ENCODE measurements at regions not wholly inside any gene's neighbourhood (a gene's known extent, or its start where the extent isn't known, plus 50 kb on each side); places are given as distances from the start of the nearest gene placed in this dataset.
"Not testable (repeated sequence)": the region's sequence is repeated elsewhere in the genome, so short reads cannot be mapped to it uniquely, and the experiment has no call there.

DNA sequence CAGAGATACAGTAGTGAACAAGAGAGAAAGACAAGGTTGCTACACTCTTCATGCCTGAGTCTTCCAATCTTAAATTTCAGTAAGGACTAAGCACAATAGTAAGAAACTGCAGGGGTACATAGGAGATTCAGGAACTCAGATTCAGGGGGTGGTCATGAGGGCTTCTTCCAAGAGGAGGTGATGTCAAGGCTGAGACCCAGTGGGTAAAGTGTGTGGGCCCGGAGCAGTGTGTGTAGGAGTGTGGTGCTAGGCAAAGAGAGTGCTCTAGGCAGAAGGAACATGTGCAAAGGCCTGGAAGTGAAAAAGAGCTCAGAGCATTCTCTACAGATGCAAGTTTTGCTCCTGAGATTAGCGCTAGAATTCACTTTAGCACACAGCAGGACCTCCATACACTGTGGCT, 102.9 kb upstream of the SPATA12 start:
- DNase-seq (ENCODE audit: extremely low read depth, low read depth), result no peak

DNA sequence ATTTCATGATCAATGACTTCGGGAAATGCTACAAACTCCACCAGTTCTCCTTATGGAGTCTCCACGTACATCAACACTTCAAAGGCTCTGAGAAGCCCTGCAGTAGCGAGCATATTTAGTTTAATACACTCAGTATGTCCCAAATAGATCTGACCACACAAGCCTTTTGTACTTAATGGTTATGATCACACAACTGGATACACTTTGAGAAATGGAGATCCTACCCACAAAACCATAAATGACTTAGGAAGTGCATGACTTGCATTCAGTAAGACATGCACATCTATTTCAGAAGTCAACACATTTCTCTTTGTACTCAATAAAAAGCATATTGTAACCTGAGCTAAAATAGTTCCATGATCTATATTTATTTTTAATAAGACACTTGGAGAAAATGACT, 103.6 kb upstream of the SPATA12 start:
- no peak for DNase-seq (ENCODE audit: extremely low read depth, low read depth)

DNA sequence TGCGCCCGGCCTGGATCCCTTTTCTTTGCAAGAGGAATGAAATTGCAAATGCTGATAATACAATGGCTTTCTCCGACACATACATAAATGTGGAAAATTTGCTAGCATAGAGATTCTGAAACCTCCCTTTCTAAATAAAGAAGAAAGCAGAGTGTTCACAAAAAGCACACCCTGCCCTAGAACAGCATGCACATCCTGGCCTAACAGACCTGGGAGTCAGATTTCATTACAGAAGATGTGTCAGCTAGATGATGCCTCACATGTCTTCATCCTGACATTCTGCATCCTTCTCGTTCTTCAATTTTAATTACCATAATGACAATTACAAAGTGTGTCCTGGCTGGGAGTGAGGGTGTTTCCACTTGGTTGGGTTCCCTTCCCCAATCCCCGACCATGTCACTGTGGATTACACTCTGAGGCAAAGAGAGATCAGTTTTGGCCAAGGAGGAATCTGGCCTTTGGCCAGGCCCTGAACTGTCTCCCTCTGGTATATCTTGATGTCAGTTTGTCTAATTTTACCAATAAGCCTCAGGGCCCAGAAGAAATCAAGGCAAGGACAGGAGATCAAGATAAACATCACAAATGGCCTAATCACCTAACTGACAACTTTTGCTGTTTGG, 104.9 kb upstream of the SPATA12 start:
- no peak for DNase-seq (ENCODE audit: extremely low read depth, low read depth)

DNA sequence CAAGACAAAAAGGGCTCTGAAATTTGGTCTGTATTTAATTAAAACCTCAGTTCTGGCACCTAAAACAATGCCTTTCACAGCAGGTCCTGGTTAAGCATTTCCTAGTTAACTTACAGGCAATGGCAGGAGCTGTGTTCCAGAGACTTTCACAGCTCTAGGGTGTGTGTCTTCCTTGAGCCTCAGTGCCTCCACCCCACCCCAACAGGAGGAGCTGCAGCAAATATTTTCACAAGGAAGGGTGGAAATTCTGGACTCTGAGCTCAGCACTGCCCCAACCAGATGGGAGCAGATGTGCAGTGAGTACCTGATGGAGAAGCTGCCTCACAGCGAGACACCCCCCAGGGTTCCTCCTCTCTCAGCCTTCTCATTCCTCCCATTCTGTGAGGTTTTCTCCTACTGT, 106.3 kb upstream of the SPATA12 start:
- DNase-seq (ENCODE audit: extremely low read depth, low read depth), result no peak

DNA sequence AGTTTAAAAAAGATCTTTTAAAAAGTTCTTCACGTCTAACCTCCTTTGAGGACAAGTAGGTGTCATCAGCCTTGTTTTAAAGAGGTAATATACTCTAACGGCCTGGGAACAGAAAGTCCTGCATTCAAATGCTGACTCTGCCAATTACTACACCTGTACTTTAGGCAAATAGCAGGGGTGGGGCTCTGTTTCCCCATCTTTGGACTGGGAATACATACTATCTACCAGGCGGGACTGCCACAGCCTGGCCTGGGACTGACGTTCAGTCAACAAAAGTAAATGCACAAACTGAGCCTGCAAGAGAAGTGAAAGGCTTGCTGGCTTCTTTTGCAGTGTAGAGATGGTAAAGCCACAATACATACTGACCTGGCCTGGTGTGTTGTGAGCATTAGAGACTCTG, 107.6 kb upstream of the SPATA12 start:
- no peak for DNase-seq (ENCODE audit: extremely low read depth, low read depth)

DNA sequence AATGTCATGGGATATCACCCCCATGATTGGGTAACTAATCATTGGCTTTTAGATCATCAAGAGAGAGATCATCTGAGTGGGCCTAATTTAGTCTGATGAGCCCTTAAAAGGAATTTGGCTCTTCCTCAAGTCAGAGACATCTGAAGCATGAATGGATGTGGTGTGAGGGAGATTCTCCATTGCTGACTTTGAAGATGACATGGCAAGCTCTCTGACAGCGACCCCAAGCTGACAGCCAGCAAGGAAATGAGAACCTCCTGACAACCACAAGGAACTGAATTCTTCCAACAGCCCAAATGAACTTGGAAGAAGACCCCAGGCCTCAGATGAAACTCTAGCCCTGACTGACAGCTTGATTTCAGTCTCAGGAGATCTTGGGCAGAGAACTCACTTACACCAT, 108.4 kb upstream of the SPATA12 start:
- no peak for DNase-seq (ENCODE audit: extremely low read depth, low read depth)

DNA sequence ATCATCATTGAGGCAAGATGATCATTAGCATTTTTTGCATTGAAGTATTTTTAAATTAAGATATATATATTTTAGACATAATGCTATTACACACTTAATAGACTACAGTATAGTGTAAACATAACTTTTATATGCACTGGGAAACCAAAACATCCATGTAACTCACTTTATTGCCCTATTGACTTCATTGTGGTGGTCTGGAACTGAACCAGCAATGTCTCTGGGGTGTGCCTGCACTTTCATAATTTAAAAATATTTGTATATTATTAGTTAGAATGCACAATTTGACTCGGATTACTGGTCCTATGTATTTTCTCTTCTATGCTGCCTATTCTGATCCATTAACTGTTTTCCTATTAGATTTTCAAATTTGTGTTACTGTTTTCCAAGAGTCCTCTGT, 109.1 kb upstream of the SPATA12 start:
- no peak for DNase-seq (ENCODE audit: extremely low read depth, low read depth)

DNA sequence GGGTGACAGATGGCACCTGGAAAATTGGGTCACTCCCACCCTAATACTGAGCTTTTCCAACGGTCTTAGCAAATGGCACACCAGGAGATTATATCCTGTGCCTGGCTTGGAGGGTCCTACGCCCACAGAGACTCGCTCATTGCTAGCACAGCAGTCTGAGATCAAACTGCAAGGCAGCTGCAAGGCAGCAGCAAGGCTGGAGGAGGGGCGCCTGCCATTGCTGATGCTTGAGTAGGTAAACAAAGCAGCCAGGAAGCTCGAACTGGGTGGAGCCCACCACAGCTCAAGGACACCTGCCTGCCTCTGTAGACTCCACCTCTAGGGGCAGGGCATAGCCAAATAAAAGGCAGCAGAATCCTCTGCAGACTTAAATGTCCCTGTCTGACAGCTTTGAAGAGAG, 115.1 kb upstream of the SPATA12 start:
- not testable (repeated sequence) for DNase-seq (ENCODE audit: extremely low read depth, low read depth)

DNA sequence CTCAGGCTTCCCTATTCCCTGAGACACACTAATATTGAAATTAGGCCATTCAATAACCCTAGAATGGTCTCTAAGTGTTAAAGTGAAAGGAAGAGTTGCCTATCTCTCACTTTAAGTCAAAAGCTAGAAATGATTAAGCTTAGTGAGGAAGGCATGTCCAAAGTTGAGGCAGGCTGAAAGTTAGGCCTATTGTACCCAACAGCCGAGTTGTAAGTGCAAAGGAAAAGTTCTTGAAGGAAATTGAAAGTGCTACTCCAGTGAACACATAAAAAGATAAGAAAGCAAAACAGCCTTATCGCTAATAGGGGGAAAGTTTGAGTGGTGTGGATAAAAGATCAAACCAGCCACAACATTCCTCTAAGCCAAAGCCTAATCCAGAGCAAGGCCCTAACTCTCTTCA, 117.9 kb upstream of the SPATA12 start:
- no peak for DNase-seq (ENCODE audit: extremely low read depth, low read depth)

DNA sequence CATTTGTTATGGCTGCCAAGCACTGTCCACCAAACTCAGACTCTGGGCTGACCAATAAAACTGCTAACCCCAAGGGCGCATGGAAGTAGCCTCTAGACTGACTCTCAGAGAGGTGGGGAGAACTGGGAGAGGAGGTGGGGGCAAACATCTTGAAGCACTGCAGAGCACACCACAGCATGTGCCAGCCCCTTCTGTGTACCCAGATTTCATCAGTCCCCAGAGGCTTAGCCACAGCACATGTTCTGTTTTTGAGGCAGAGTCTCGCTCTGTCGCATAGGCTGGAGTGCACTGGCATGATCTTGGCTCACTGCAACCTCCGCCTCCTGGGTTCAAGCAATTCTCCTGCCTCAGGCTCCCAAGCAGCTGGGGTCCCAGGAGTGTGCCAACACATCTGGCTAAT, 119.5 kb upstream of the SPATA12 start:
- no peak for DNase-seq (ENCODE audit: extremely low read depth, low read depth)

DNA sequence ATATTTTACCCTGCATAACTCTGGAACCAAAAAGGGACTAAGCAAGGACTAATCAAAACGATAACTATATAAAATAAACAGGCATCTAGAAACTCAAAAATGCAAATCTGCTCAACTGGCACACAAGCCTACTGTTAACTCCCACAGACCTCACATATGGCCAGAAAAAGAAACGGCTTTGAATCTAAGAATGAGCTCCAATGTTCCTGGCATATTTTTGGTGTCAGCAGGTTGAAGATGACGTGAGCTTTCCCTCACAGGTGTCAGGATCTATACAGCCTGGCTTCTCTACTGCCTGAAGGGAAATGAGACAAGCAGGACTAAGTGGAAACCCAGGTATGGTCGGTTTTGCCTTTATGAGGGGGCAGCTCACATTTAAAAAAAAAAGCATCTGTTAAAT, 120.1 kb upstream of the SPATA12 start:
- DNase-seq (ENCODE audit: extremely low read depth, low read depth), result no peak

DNA sequence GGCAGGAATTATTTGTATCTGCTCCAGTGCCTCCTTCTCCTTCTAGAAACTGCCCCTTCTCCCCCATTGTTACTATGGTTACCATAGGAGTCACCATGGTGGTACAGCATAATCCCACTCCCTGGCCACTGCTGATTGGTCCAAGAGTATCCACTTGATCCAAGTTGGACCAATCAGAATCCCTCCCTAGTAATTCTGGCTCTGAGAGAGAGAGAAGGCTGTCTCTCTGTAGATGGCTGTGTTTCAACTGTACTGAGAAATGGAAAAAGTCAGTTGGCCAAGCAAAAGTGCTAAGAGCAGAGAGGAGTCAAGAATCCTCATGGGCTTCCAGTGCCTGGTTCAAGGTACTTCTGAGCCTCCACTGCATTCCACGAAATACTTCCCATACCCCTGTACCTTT, 120.6 kb upstream of the SPATA12 start:
- no peak for DNase-seq (ENCODE audit: extremely low read depth, low read depth)

DNA sequence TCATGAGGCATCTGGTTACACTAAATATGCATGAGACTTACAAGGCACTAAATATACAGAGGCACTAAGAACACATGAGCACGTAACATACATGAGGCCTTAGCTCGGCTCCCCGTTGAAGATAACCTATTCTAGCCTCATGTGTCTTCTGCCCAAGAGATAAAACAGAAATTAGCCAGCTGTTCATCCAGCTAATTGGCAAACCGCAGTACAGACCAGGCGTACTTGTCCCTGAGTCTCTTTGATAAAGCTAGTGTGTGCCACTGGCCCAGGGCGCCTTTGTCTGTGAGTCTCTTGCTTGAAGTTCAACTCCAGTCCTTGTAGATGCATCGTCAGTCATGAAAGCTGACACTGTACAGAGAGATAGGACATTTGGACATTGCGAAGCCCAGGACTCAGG, 121.9 kb upstream of the SPATA12 start:
- no peak for DNase-seq (ENCODE audit: extremely low read depth, low read depth)

DNA sequence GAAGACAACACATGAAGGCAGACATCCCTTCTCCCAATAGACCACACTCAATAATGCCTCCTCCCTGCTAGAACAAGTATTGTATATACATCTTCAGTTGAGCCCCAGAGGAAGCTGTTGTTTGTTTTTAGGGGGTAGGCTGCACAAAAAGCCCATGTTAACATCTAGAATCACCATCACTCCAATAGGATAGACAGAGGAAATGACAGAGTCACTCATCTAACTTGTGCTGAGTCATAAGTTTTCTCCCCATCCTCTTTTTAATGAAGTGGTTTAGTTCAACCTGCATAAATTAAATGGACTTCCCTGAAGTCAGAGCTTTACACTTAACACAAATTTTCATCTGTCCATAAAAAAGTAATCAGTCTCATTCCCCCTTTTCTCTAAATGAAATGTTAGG, 122.9 kb upstream of the SPATA12 start:
- no peak for DNase-seq (ENCODE audit: extremely low read depth, low read depth)

DNA sequence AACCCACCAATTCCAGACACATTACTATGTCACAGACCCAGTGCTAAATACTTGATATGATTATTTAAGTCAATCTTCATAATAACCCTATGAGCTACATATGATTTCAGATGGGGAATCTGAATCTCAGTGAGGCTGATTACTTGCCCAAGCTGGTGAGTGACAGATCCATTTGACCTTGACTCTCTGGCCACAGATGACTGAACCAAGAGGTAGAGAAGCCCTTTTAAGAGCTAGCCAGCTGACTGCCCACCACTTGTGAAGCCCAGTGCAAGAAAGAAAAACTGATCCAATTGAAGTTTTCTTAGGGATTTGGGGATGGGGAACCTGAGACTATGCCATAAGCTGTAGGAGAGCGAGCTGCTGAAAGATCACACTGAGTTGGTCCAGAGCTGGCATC, 124.7 kb upstream of the SPATA12 start:
- no peak for DNase-seq (ENCODE audit: extremely low read depth, low read depth)

DNA sequence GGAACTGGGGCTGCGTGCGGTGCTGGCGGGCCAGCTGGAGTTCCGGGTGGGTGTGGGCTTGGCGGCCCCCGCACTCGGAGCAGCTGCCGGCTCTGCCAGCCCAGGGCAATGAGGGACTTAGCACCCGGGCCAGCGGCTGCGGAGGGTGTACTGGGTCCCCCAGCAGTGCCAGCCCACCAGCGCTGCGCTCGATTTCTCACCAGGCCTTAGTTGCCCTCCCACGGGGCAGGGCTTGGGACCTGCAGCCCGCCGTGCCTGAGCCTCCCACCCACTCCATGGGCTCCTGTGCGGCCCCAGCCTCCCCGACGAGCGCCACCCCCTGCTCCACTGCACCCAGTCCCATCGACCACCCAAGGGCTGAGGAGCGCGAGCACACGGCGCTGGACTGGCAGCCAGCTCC, 126.0 kb upstream of the SPATA12 start:
- not testable (repeated sequence) for DNase-seq (ENCODE audit: extremely low read depth, low read depth)

DNA sequence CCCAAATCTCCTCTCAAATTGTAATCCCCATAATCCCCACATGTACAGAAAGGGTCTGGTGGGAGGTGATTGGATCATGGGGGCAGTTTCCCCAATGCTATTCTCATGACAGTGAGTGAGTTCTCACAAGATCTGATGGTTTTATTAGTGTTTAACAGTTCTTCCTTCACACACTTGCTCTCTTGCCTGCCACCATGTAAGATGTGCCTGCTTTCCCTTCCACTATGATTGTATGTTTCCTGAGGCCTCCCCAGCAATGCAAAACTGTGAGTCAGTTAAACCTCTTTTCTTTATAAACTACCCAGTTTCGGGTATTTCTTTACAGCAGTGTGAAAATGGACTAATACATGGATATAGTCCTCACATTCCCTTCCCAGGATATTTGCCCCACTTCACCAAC, 126.7 kb upstream of the SPATA12 start:
- DNase-seq (ENCODE audit: extremely low read depth, low read depth), result no peak

DNA sequence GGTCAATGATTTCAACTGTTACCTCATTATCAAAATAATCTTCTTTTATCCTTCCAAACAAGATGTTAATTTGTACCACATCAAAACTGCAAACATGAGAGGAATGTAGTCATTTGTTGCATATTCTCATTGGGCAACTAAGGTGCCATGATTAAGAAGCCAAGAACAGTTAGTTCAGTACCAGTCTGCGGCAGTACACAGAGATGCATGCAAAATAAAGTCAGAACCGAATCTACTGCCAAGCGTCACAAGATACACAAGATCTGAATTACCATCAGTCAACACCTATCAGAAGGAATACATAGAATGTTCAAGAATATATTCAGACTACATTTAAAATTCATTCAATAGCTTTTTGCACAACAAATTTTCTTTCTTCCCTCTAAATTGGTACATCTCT, 127.6 kb upstream of the SPATA12 start:
- no peak for DNase-seq (ENCODE audit: extremely low read depth, low read depth)

DNA sequence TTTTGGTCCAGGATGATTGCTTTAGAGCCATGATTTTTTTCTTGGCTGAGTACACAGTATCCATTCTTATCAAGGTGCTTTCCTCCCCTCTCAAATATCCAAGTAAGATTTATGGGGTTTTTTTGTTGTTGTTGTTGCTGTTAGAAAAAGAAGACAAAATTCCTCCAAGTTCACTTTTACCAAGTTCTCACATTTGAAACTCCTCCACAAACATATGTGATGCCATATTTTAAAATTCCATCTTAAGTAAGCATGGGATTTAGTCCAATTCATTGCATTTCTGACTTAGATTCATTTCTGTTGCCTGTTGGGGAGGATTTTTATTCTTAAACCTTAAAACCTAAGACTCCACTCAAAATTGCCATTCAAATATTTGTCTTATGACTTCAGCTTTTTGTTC, 128.6 kb upstream of the SPATA12 start:
- DNase-seq (ENCODE audit: extremely low read depth, low read depth), result no peak

DNA sequence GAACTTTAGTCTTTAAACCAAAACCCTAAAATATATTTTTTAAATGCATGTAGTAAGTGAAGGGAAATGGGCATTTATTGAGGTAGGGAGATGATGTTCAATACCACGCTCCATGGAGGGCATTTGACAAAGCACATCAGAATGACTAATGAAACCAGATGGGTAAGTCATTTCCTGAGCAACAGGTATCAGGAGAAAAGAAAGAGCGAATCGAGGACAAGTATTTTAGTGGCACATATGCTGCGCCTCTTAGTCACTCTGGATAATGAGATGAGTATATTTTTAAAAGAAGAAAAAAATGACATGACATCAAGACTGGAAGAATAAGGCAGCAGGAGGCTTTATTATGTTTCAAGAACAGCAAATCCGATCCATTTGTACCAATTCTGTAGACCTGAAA, 129.0 kb upstream of the ARHGEF3 start:
- no peak for DNase-seq (ENCODE audit: extremely low read depth, low read depth)

DNA sequence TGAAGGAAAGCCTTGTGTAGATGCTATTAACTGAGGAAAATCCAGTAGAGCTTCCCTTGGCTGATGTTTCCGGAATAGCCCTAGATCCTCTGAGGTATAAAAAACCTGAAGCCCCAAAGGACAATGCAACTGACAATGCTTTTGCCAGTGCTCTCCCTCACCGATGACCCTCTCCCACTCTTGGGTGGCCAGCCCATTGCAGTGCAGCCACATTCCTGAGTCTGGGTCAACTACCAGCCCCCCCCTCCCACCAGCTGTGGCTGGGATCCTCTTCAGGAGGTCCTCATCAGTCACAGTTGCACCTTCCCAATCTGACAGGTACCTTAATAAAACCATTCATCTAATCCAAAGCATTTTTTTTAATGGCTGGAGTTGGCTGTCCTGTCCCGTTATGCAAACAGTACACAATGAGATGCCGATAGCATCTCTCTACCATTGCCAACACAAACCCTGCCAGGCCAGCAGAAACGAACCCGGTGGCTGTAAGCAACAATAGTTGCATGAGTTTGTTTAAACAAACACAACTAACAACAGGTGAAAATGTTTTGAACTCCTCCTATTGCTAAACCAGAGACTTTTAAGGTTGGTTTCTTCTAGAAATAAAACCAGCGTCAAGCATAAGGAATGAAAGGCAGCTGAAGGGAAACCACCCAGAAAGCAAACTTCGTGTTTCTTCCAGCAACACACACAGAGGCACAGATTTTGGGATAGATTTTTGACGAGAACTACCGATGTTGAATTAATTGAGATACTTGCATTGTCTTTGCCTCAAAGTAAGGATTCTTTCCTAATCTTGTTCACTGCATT, 128.3 kb upstream of the ARHGEF3 start:
- DNase-seq (ENCODE audit: extremely low read depth, low read depth), result no peak

DNA sequence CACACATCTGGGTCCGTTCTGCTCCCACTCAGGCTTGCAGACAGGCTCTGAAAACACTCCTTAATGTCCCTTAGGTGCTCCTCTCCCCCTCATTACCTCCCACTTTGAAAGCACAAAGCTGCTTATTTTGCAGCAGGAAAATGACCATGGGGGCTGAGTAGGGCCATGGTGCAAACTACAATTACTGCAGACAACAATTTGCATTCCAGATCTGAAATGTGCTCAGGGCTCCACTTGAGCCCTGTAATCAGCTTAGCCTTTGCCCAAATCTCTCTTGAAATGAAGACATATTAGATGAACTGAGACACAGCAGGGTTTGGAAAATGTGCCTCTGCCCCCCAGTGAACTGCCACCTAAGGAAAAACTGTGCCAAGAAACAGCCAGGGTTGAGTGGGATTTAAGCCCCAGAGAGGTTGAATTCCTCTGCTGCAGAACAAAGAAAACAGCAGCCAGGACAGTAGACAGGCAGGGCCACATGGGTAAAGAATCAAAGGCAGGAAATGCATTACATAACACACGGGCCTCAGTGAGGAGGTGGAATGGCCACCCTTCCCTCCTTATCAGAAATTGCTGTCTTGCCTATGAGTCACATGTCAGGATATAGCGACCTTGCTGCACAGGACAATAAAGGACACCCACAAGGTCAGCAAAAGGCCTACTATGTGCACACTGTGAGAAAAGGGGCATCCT, 126.8 kb upstream of the ARHGEF3 start:
- no peak for DNase-seq (ENCODE audit: extremely low read depth, low read depth)
